ENCODE measurements at regions not wholly inside any gene's neighbourhood (a gene's known extent, or its start where the extent isn't known, plus 50 kb on each side); places are given as distances from the start of the nearest gene placed in this dataset.
"Not testable (repeated sequence)": the region's sequence is repeated elsewhere in the genome, so short reads cannot be mapped to it uniquely, and the experiment has no call there.

GRCh38 chr2:209277444-209277843, 146.4 kb upstream of the MAP2 start:
- no peaks in the 10 kb centered on the region for H3K4me1 ChIP-seq (ENCODE audit: control insufficient read depth in 2 of 3, insufficient read depth in 2 of 3, low read depth in 1 of 3, low read length in 3 of 3)
- H3K27me3 ChIP-seq (ENCODE audit: control insufficient read depth, insufficient read depth, low read length), result no peaks in the 10 kb centered on the region
- no peak overlapping the region for H3K9ac ChIP-seq (ENCODE audit: low read length in 3 of 3)
- no peak overlapping the region for H3K27ac ChIP-seq (ENCODE audit: low read depth in 2 of 2, low read length in 2 of 2)
- no peak overlapping the region for H3K4me3 ChIP-seq (ENCODE audit: low read length in 3 of 3)
- TF ChIP-seq, protein P1, sequence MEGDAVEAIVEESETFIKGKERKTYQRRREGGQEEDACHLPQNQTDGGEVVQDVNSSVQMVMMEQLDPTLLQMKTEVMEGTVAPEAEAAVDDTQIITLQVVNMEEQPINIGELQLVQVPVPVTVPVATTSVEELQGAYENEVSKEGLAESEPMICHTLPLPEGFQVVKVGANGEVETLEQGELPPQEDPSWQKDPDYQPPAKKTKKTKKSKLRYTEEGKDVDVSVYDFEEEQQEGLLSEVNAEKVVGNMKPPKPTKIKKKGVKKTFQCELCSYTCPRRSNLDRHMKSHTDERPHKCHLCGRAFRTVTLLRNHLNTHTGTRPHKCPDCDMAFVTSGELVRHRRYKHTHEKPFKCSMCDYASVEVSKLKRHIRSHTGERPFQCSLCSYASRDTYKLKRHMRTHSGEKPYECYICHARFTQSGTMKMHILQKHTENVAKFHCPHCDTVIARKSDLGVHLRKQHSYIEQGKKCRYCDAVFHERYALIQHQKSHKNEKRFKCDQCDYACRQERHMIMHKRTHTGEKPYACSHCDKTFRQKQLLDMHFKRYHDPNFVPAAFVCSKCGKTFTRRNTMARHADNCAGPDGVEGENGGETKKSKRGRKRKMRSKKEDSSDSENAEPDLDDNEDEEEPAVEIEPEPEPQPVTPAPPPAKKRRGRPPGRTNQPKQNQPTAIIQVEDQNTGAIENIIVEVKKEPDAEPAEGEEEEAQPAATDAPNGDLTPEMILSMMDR (IDR thresholded peaks at IDR 0.05; ENCODE audit: borderline replicate concordance, extremely low read depth, insufficient read depth), result no peak
- FAIRE-seq, result no peak
- no peaks in the 10 kb centered on the region for H3K9me3 ChIP-seq (ENCODE audit: control insufficient read depth in 2 of 3, insufficient read depth in 1 of 3, low read length in 3 of 3)
- DNase-seq, result no peak
- H3K36me3 ChIP-seq (ENCODE audit: control insufficient read depth in 2 of 3, insufficient read depth in 3 of 3, low read length in 3 of 3), result no peaks in the 10 kb centered on the region
- intact Hi-C loops (cut with DNase I), result no loop called here

- no peak for FAIRE-seq
- H3K27ac ChIP-seq (ENCODE audit: low read depth in 2 of 2, low read length in 2 of 2), result no peak overlapping the region
- no peak overlapping the region for H3K9ac ChIP-seq (ENCODE audit: low read length in 3 of 3)
- TF ChIP-seq, protein P1 (IDR thresholded peaks at IDR 0.05; ENCODE audit: borderline replicate concordance, extremely low read depth, insufficient read depth), result no peak
- H3K4me3 ChIP-seq (ENCODE audit: low read length in 3 of 3), result no peak overlapping the region
- no peak for DNase-seq
- no peaks in the 10 kb centered on the region for H3K4me1 ChIP-seq (ENCODE audit: control insufficient read depth in 2 of 3, insufficient read depth in 2 of 3, low read depth in 1 of 3, low read length in 3 of 3)
- H3K36me3 ChIP-seq (ENCODE audit: control insufficient read depth in 2 of 3, insufficient read depth in 3 of 3, low read length in 3 of 3), result no peaks in the 10 kb centered on the region
- H3K9me3 ChIP-seq (ENCODE audit: control insufficient read depth in 2 of 3, insufficient read depth in 1 of 3, low read length in 3 of 3), result no peaks in the 10 kb centered on the region
- intact Hi-C loops (cut with DNase I), result no loop called here
- no peaks in the 10 kb centered on the region for H3K27me3 ChIP-seq (ENCODE audit: control insufficient read depth, insufficient read depth, low read length)
Measured at GRCh38 chr2:209298601-209299000, 125.2 kb upstream of the MAP2 start.

- intact Hi-C loops (cut with DNase I), result not testable (repeated sequence)
Measured at GRCh38 chr2:209299478-209299877, 124.4 kb upstream of the MAP2 start.

DNA sequence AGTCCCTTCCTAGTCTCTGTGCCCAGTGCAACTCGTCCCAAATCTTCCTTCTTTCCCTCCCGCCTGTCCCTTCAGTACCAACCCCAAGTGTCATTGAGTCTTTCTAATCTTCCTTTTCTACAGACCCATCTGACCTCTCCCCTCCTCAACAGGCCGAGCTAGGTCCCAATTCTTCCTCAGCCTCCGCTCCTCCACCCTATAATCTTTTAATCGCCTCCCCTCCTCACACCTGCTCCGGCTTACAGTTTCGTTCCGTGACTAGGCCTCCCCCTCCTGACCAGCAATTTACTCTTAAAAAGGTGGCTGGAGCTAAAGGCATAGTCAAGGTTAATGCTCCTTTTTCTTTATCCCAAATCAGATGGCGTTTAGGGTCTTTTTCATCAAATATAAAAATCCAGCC, 123.1 kb upstream of the MAP2 start:
- H3K4me3 ChIP-seq (ENCODE audit: low read length in 3 of 3); H3K4me1 ChIP-seq (ENCODE audit: control insufficient read depth in 2 of 3, insufficient read depth in 2 of 3, low read depth in 1 of 3, low read length in 3 of 3); H3K27me3 ChIP-seq (ENCODE audit: control insufficient read depth, insufficient read depth, low read length); DNase-seq; H3K9me3 ChIP-seq (ENCODE audit: control insufficient read depth in 2 of 3, insufficient read depth in 1 of 3, low read length in 3 of 3); FAIRE-seq; H3K9ac ChIP-seq (ENCODE audit: low read length in 3 of 3); H3K36me3 ChIP-seq (ENCODE audit: control insufficient read depth in 2 of 3, insufficient read depth in 3 of 3, low read length in 3 of 3); intact Hi-C loops (cut with DNase I); H3K27ac ChIP-seq (ENCODE audit: low read depth in 2 of 2, low read length in 2 of 2): not testable (repeated sequence)

More at GRCh38 chr2:209299478-209299877, 124.4 kb upstream of the MAP2 start:
- not testable (repeated sequence) for H3K4me3 ChIP-seq (ENCODE audit: low read length in 3 of 3); H3K27me3 ChIP-seq (ENCODE audit: control insufficient read depth, insufficient read depth, low read length); DNase-seq; H3K36me3 ChIP-seq (ENCODE audit: control insufficient read depth in 2 of 3, insufficient read depth in 3 of 3, low read length in 3 of 3); FAIRE-seq; H3K9ac ChIP-seq (ENCODE audit: low read length in 3 of 3); H3K4me1 ChIP-seq (ENCODE audit: control insufficient read depth in 2 of 3, insufficient read depth in 2 of 3, low read depth in 1 of 3, low read length in 3 of 3); H3K9me3 ChIP-seq (ENCODE audit: control insufficient read depth in 2 of 3, insufficient read depth in 1 of 3, low read length in 3 of 3); H3K27ac ChIP-seq (ENCODE audit: low read depth in 2 of 2, low read length in 2 of 2)

- TF ChIP-seq, protein P1 (IDR thresholded peaks at IDR 0.05; ENCODE audit: borderline replicate concordance, extremely low read depth, insufficient read depth), result no peak
- Histone ChIP-seq H3K27ac (ENCODE audit: low read depth in 2 of 2, low read length in 2 of 2) (no peak overlapping the region), H3K27me3 (ENCODE audit: control insufficient read depth, insufficient read depth, low read length) (no peaks in the 10 kb centered on the region), H3K9me3 (ENCODE audit: control insufficient read depth in 2 of 3, insufficient read depth in 1 of 3, low read length in 3 of 3) (no peaks in the 10 kb centered on the region), H3K4me1 (ENCODE audit: control insufficient read depth in 2 of 3, insufficient read depth in 2 of 3, low read depth in 1 of 3, low read length in 3 of 3) (no peaks in the 10 kb centered on the region), H3K36me3 (ENCODE audit: control insufficient read depth in 2 of 3, insufficient read depth in 3 of 3, low read length in 3 of 3) (no peaks in the 10 kb centered on the region), H3K9ac (ENCODE audit: low read length in 3 of 3) (no peak overlapping the region), H3K4me3 (ENCODE audit: low read length in 3 of 3) (no peak overlapping the region)
- intact Hi-C loops (cut with DNase I), result no loop called here
- DNase-seq (no peak), FAIRE-seq (no peak)
Measured at GRCh38 chr2:209305026-209305425, 118.8 kb upstream of the MAP2 start.

Data from kidney (tissue), 13 donors.